ENCODE measurements at regions not wholly inside any gene's neighbourhood (a gene's known extent, or its start where the extent isn't known, plus 50 kb on each side); places are given as distances from the start of the nearest gene placed in this dataset.

- TF ChIP-seq MAX (IDR thresholded peaks at IDR 0.05; ENCODE audit: insufficient read depth, insufficient read length) (no peak), CTCF (IDR thresholded peaks at IDR 0.05; ENCODE audit: extremely low read depth in 1 of 2, insufficient read depth in 1 of 2, low read depth in 1 of 2, low read length in 2 of 2) (no peak)
Observed at GRCh38 chr5:108484035-108484434, 102.1 kb upstream of the FBXL17 start.

Data from endothelial cell of umbilical vein (primary cell).